ENCODE measurements at regions not wholly inside any gene's neighbourhood (a gene's known extent, or its start where the extent isn't known, plus 50 kb on each side); places are given as distances from the start of the nearest gene placed in this dataset.

DNA sequence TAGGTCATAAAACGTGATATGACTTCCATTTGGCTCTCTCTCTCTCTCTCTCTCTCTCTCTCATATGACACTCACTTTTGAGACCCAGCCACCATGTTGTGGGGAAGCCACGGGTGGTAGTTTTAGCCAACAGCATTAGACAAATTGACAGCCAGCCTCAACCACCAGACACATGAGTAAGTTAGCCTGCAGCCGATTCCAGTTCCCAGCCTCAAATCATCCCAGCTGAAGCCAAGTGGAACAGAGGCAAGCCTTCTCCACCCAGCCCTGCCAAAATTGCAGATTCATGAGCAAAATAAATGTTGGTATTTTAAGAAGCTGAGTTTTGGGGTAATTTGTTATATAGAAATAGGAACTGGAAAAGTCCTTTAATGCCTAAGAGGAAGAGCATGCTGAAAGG, 98.0 kb upstream of the DNAH14 start:
- TF ChIP-seq YY1 (IDR thresholded peaks at IDR 0.05; ENCODE audit: insufficient read depth, insufficient read length) (no peak), ZNF274 (IDR thresholded peaks at IDR 0.05; ENCODE audit: low read depth, low read length) (no peak), SUZ12 (IDR thresholded peaks at IDR 0.05; ENCODE audit: extremely low read depth, insufficient read depth, insufficient read length) (no peak)
